BJ (cell line): ENCODE measurements at regions not wholly inside any gene's neighbourhood (a gene's known extent, or its start where the extent isn't known, plus 50 kb on each side); places are given as distances from the start of the nearest gene placed in this dataset.

Experiments used
- CTCF ChIA-PET: fragments of 350-600 bp; formaldehyde crosslinking; extraction: SDS; loops from one replicate; lab custom pipeline; 2021; ENCODE audit warnings: antibody characterized with exemption, inconsistent platforms; lab: Yijun Ruan, JAX
- POLR2A ChIA-PET: fragments of 300-600 bp; sonication (Branson Sonifier 250); formaldehyde crosslinking; extraction: SDS; loops from one replicate; lab custom pipeline; 2021; ENCODE audit warnings: antibody characterized with exemption; lab: Charles Lee
- DNase-seq: peaks from one replicate; pipeline ENCODE4 v3.0.0-alpha.2; 2011; ENCODE audit warnings: low read depth
- H3K27me3 ChIP-seq: 2 replicates; pipeline ENCODE4 v1.6.0; 2011; ENCODE audit warnings: low read length; ENCODE audit not compliant: control insufficient read depth, insufficient read depth
- H3K36me3 ChIP-seq: 2 replicates; pipeline ENCODE4 v1.5.1; 2011; ENCODE audit warnings: low read length; ENCODE audit not compliant: control insufficient read depth, insufficient read depth
- H3K4me3 ChIP-seq: 2 replicates; pipeline ENCODE4 v1.5.1; 2011; ENCODE audit warnings: low read depth, mild to moderate bottlenecking, control low read depth, low read length
- TF ChIP-seq, protein P1 (sequence below): IDR thresholded peaks from 2 replicates; pipeline ENCODE4 v1.5.1; 2011; ENCODE audit warnings: low read depth, mild to moderate bottlenecking, control low read depth, inconsistent platforms, low read length, moderate library complexity; ENCODE audit not compliant: insufficient read depth

DNA sequence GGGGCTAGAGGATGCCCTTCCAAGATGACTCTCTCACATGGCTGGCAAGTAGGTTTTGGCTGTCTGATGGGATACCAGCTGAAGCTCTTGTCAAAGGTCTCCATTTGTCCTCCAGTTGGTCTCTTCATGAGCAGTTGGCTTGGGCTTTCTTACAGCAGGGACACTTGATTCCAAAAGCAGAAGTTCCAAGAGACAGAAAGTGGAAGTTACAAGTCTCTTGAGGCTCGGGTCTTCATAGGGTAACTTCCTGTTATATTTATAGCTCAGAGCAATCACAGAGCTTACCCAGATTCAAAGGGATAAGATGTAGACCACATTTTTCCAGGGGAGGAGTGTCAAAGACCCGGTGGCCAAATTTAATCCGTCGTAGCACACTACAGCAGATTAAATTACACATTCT is 440.0 kb downstream of the RFC3 start:
- DNase-seq: no peak

DNA sequence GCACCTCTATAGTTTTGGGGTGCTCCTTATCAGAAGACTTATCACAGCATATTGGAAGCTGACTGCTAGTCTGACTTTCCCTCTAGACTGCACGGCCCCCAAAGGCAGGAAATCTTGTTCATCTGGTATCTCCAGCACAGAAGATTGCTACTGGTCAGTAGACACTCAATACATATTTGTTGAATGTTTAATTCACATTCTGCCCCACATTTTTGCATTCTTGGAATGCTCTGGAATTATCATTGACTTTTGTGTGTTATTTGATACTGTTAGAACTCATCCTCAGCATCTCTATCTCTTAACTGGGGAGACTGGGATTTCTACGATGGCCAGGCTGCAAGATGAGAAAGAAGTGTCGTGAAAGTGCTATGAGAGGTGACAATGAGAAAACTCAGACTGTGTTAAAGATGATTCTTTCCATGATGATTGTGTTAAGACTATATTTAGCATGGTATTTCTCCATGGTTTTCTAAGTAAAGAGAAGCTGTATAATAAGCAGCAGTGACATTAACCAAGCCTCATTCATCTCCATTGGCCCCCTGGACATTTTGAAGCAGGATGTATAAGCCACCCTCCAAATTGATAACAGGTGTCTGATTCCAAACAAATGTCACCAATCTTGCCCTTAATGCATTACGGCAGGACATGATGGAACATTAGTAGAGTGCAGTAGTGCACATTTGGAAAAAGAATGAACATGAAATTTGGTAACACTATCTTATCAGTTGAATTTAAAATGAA is 440.9 kb downstream of the RFC3 start:
- ChIA-PET POLR2A (no interaction called here), CTCF (no interaction called here)
- TF ChIP-seq, protein P1, sequence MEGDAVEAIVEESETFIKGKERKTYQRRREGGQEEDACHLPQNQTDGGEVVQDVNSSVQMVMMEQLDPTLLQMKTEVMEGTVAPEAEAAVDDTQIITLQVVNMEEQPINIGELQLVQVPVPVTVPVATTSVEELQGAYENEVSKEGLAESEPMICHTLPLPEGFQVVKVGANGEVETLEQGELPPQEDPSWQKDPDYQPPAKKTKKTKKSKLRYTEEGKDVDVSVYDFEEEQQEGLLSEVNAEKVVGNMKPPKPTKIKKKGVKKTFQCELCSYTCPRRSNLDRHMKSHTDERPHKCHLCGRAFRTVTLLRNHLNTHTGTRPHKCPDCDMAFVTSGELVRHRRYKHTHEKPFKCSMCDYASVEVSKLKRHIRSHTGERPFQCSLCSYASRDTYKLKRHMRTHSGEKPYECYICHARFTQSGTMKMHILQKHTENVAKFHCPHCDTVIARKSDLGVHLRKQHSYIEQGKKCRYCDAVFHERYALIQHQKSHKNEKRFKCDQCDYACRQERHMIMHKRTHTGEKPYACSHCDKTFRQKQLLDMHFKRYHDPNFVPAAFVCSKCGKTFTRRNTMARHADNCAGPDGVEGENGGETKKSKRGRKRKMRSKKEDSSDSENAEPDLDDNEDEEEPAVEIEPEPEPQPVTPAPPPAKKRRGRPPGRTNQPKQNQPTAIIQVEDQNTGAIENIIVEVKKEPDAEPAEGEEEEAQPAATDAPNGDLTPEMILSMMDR: no peak
- H3K4me3 ChIP-seq: no peak overlapping the region
- no peaks in the 10 kb centered on the region for H3K36me3 ChIP-seq
- DNase-seq: no peak
- no peaks in the 10 kb centered on the region for H3K27me3 ChIP-seq

More for the DNA sequence above, 440.0 kb downstream of the RFC3 start:
- ChIA-PET CTCF (interaction anchor here (1.1 kb wide), 1 partner anchor 180 kb away, joined by 3 read pairs; no protein-coding TSS in a partner anchor), POLR2A (no interaction called here)
- no peak overlapping the region for H3K4me3 ChIP-seq
- TF ChIP-seq, protein P1: no peak
- no peaks in the 10 kb centered on the region for H3K27me3 ChIP-seq
- H3K36me3 ChIP-seq: no peaks in the 10 kb centered on the region

DNA sequence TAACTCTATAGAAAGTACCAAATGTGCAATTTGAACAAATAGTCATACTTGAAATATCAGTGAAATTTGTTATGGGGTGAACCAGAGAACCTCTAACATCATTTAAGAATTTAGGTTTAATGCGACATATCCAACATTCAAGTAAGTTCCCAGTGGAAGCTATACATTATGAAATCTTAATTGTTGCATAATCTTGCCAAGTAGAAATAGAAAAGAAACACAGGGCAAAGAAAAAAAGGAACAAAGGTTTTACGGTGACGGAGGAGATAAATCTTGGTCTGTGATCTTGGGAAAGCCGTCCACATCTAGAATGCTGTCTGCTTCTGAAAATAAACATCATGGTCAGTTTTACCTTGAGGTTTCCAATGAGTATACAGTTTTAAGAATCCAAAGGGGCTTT is 445.7 kb downstream of the RFC3 start:
- Histone ChIP-seq H3K4me3 (no peak overlapping the region), H3K36me3 (no peaks in the 10 kb centered on the region), H3K27me3 (no peaks in the 10 kb centered on the region)
- CTCF ChIA-PET: no interaction called here
- POLR2A ChIA-PET: no interaction called here
- TF ChIP-seq, protein P1: no peak
- no peak for DNase-seq

DNA sequence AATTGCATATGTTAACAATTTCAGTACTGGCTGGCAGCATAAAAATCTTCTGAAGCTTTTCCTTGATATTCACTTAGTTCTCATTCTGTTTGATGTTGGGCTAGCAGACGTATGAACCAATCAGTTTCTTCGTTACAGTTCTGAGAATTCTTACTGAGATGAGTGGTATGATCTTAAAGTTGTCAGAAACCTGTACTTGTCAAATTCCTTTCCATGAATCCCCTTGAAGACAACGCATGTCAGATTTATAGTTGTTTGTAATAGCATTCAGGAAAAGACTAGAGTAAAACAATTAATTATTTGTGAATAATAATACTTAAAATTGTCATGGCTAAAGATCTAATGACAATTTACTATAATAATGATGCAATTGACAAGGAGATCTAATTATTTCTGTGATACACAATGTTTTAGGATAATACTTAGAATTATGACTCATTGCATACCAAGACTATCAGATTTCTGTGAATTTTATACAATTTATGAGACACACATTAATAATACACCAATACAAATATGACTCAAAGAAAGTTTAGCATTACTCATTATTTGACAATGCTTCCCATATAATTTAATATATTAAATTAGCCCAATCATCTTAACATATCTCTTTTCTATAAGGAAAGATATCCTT is 447.2 kb downstream of the RFC3 start:
- TF ChIP-seq, protein P1: no peak
- POLR2A ChIA-PET: no interaction called here
- no peaks in the 10 kb centered on the region for H3K36me3 ChIP-seq
- CTCF ChIA-PET: no interaction called here
- H3K27me3 ChIP-seq: no peaks in the 10 kb centered on the region
- DNase-seq: no peak
- no peak overlapping the region for H3K4me3 ChIP-seq

DNA sequence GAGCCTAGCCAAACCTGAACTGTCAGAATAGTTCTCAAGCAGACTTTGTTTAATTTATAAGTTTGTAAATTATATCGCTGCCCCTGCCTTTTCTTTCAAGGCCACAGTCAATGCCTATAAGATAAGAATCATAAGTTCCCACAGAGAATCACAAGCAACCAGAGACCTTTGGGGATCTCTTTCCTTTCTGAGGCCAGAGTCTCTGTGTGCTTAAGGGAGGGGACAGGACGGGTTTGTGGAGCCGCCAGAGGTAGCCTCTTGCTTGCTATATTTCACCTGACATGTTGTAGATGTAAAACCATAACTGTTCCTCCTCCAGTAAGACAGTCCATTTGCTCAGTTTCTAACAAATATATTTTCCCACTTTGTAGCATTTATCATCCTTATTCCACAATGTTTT is 458.8 kb downstream of the RFC3 start:
- ChIA-PET POLR2A (no interaction called here), CTCF (no interaction called here)
- TF ChIP-seq, protein P1: no peak
- no peak for DNase-seq
- Histone ChIP-seq H3K27me3 (no peaks in the 10 kb centered on the region), H3K36me3 (no peaks in the 10 kb centered on the region), H3K4me3 (no peak overlapping the region)
